Midbrain (tissue), 1 donor: ENCODE measurements at regions not wholly inside any gene's neighbourhood (a gene's known extent, or its start where the extent isn't known, plus 50 kb on each side); places are given as distances from the start of the nearest gene placed in this dataset.
"Not testable (repeated sequence)": the region's sequence is repeated elsewhere in the genome, so short reads cannot be mapped to it uniquely, and the experiment has no call there.

Source experiments
- DNase-seq: peaks from one replicate; lab custom pipeline; 2025; lab: John Stamatoyannopoulos, UW

DNA sequence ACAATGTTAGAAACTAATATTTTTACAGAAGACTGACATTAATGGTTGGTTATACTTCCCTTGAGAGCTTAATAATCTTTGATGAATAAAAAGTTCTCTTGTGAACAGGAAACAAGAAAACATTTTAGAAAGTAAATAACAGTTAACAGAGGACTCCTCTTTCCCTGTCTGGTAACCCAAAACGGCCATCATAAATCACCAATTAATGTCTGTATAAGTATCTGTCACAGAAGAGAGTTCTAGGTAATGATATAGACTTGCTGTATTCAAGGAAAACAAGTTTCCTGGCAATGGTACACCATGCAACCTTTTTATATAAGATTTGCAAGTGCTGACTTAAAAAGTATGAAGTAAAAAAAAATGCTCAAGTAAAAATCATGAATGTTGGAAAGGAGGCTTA lies 426.7 kb downstream of the SOX2 start:
- DNase-seq, result no peak

DNA sequence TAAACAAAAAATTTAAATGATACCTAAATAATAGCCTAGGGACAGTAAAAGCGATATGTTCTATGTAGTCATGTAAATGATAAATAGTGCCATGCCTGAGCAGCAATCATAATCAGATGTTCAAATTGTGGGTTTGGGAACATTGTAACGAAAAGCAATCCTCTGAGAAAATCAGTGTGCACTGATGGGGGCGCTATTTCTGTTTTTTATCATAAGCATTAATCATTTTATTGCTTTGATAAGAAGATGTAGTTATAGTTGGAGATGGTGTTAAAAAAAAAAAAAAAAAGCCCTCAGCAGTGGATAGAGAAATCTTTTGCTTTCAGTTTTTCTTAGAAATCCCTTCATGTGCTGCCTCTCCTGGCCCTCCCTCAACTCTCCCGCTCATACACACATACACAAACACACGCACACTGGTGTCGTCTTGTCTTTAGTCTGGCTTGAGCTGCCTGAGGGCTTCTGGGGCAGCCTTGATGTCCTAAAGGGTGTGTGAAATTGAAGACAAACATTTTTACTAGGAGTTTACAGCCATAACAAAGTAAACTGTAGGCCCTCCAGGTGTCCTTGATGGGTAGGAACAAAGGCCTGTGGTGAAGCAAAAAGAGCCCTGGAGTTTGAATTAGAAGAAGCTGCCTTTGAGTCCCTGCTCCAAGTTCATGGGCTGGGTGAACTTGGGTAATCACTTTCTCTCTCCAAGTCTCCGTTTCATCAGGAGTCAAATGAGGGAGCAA lies 428.1 kb downstream of the SOX2 start:
- DNase-seq, result no peak

DNA sequence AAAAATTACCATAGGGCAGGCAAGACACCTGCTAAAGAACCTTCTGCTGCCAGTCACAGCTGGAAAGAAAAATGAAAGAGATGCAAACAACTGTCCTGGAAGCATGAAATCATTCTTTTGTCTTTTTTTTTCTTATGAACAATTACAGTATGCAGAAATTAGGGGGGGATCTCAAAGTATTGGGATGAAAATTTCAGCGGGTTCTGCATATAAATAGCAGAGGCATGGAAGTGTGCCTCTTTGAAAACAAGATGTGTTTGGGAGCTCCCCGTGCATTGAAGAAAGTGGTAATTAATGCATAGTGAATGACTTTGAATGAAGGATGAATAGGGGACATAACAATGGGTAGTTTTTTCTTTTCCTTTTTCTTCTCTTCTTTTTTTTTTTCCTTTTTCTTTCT lies 431.2 kb downstream of the SOX2 start:
- no peak for DNase-seq

DNA sequence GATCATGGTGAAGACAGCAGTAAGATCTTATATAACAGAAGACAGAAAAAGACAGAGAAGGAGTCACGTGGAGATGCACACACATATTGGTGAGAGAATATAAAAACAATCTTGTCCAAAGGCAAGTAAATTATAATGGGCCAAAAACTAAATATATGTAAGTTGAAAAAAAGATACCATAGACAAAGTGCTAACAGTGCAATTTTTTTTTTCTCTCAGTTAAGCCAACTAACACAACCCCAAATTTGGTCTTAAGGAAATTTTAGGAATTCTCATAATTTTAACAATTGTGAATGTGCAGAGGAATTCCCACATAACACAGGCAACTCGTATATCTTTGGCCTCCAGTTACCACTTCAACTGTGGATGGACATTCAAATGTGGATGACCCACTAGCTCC lies 432.2 kb downstream of the SOX2 start:
- DNase-seq, result no peak

DNA sequence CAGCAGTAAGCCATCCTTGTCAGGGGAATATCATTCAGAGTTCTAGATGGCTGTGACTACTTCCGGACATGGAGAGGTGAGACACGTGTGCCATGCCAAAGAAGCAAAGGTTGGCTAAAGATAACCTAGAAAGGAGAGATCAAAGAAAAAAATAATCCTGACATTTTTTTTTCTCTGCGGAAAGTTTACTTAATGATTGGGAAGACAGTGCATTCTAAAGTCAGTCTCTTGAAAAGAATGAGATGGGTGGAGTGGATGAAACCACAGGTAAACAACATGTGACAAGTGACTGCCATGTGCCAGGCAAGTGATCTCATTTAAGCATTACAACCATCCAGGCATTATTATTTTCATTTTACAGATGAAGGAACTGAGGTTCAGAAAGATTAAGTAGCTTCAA lies 436.6 kb downstream of the SOX2 start:
- no peak for DNase-seq

DNA sequence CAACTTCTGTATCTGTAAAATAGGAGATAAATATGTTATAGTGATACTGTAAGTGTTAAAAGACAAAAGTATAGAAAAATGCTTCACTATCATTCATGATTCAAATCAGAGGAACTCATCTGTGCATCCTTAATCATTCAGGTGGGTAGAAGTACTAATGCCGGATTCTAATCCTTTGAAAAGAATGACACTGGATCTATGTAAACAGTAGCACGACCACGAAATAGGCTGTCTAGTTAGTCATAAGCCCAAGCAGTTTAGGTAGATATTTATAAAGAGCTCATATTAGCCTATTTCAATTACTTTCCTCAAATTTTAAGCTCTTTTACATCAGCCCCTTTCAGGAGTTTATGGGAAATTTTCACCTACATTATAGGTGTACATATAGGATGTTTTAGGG lies 437.9 kb downstream of the SOX2 start:
- no peak for DNase-seq

DNA sequence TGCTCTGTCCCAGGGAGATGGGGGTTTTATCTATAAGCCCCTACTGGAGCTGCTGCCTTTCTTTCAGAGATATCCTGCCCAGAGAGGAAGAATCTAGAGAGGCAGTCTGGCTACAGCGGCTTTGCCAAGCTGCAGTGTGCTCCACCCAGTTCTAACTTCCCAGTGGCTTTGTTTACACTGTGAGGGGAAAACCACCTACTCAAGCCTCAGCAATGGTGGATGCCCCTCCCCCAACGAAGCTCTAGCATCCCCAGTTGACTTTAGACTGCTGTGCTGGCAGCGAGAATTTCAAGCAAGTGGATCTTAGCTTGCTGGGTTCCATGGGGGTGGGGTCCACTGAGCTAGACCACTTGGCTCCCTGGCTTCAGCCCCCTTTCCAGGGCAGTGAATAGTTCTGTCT lies 444.6 kb downstream of the SOX2 start:
- DNase-seq, result not testable (repeated sequence)

DNA sequence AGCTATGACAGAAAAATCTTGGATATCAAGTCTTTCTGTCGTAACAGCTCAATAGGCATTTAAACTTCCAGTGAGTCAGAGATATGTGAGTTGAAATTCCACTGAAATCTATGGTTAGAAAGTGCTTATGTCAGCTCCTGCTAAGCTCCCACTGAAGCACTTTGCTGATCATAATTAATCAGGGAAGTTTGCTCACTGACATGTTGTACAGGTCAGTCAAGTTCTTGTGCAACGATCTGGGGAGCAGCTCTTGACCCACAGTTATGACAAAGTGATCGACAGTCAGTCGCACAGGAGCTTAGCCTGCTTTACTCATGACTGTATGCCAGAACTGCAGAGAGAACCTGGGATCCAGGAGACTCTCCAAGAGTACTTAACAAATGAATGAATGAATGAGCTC lies 453.5 kb downstream of the SOX2 start:
- DNase-seq, result no peak

DNA sequence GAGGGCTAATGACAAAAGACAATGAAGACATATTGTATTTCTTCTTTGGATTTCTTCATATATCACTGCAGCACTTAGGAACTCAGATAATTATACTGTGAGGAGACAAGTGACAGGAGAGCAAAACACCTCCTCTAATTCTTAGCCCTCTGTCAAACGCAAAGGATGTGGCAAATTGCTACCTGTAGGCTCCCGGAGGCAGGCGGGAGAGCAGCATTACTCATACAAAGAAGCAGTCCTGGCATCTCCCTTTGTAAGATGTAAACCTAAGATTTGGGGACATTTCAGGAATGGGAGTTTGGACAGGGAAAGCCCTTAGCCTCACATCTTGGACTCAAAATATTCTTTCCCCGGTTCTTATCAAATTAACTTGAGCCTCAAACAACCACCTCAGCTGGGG lies 460.8 kb downstream of the SOX2 start:
- no peak for DNase-seq

DNA sequence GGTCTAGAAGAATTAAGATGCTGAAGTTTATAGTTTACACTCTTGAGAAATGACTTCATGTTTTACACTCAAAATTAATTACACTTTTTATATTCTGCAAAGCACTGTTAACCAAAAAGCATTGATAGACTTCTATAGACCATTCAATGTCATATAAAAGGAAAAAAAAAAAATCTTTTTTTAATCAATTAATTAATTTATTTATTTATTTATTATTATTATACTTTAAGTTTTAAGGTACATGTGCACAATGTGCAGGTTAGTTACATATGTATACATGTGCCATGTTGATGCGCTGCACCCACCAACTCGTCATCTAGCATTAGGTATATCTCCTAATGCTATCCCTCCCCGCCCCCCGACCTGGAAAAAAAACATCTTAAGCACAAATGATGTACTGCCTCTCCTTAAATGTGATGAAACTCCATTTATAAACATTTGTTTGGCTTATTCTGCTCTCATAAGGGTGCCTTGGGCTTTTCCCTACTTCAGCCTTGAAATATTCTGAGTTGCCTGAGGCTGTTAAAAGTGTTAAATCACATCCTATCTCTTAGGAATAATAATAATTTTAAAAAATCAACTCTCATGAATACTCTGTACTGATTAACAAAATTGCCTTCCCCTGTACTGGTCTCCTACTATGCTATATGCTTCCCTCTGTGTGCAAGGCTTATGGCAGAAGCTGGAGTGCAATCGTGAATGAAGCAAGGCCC lies 466.9 kb downstream of the SOX2 start:
- DNase-seq, result no peak

DNA sequence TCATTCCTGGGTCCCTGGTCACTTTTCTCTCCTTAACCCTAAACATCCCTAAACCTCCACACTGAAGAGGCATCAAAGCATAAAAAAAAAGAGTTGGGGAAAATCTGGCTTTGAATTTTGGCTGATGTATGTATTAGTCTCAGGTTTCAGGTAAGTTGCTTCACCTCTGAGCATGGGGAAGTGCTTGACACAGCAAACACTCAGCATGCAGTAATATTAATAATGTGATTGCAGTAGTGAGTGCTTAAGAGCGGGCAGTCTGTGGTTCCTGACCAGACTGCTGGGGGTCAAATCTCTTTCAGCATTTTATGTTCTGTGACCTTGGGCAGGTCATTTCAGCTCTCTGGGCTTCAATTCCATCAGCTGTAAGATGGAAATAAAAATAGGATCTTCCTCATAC lies 467.9 kb downstream of the SOX2 start:
- DNase-seq, result no peak

DNA sequence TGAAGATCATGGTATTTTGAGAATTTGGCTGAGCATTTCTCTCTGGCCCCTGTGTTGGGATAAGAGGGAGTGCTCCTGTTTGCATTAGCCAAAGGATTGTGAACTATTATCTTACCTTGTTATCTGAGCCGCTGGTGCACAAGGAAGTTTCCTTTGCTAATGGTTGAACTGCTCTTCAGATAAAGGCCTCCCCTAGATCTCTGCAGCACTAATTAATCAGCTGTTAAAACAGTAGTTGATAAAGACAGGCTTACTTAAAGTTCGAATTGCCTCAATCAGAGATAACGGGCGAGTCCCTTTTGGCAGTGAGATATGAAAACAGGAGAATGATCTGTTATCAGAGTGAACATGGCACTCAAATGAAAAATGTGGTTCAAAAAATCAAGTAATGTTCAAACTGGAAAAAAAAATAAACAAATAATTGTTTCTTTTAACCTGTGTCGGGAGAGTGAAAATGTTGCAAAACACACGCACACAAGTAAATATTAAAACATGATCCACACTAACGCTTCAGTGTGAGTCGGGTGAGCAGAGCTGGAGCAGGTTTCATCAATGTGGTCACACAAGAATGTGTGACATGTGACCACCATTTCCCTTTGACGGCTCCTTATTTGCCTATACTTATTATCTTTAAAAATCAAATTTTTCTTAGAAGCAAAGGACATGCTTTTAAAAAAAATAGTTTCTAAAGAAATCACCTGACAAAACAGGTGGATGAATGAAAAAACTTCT lies 469.1 kb downstream of the SOX2 start:
- DNase-seq, result no peak

DNA sequence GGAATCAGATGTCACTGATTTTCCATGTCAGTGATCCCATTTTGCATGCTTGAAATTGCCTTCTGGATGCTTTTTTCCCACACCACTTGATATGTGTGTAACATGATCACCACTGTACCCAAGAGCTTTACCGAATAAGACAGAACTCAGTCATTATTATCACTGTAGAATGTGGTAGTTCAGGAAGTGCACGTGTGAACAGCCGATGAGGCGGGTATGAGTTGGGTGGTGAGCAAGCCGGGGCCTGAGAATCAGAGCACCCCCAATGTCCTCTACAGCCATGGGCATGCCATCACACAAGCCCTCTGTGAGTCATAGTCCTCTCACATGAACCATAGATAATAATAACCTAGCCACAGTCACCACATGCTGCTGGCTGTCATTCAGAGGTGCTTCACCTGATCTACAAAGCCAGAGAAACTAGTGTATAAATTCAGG lies 470.8 kb downstream of the SOX2 start:
- no peak for DNase-seq

DNA sequence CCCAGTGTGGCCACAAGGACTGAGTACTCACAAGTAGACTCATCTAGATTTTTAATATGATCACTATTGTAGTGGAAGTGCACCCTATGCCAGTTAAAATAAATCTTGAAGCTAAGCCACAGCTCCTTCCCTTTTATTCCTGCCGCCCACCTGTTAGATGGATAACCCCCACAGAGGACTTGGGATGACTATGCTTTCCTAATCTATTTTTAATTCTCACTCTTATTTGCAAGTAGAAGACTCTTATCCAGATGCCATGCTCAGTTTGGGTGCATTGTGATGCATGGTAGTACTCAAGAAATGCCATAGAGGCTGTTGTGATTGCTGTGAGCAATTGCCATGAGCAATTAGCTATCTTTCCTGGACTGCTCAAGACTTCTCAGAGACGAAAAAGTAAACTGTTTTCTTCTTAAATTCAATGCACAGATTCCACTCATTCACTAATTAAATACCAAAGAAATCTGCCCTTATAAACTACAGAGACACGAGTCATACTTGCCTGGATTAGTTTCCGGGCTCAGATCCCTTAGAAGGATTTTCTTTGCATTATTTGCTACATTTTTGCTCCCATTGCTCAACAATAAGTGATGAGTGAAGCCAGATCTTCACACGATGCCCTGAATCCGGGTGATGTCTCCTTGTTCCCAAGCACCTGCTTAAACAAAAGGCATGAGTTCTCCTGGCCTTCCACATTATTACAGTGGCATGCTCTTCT lies 472.1 kb downstream of the SOX2 start:
- DNase-seq, result no peak

DNA sequence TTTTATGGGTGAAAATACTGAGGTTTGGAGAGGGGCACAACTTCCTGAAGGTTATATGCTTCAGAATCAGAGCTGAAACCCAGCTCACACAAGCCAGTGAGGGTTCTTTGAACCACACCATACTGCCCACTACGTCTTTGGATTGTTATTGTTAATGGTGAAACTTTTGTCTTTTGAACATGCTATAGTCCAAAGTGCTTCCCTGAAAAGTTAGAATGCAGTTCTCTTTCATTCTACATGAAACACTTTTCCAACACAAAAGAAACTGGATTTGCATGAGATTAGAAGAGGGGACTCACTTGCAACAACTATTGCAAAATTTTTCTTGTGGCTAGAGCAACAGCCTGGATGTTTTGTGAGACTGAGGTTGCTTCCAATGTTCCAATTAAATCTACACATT lies 473.6 kb downstream of the SOX2 start:
- no peak for DNase-seq

DNA sequence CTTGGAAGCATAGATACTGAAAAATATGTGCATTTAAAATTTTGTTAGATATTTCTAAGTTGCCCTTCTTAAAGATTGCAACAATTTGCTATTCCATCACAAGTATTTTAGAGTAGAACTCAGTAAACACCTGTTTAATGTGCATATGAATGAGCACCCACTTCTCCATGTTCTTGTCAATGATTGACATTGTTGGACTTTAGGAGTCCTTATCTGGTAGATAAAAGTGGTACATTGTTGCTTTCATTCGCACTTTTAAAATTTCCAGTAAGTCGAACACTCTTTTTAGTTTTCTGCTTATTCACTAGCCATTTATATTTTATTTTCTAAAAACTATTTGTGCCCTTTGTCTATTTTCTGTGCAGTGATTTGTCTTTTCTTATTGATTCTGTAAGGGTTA lies 478.3 kb downstream of the SOX2 start:
- DNase-seq, result no peak

DNA sequence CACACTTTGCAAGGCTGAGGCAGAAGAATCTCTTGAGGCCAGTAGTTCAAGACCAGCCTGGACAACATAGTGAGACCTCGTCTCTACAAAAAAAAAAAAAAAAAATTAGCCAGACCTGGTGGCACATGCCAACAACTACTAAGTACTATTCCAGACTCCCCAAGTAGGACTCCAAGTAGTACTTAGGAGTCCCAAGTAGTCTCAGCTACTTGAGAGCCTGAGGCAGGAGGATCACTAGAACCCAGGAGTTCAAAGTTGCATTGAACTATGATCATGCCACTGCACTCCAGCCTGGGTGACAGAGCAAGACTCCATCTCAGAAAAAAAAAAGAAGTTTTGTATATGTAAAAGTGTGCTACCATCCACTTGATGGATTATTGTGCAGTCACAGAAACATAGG lies 486.6 kb downstream of the SOX2 start:
- no peak for DNase-seq

DNA sequence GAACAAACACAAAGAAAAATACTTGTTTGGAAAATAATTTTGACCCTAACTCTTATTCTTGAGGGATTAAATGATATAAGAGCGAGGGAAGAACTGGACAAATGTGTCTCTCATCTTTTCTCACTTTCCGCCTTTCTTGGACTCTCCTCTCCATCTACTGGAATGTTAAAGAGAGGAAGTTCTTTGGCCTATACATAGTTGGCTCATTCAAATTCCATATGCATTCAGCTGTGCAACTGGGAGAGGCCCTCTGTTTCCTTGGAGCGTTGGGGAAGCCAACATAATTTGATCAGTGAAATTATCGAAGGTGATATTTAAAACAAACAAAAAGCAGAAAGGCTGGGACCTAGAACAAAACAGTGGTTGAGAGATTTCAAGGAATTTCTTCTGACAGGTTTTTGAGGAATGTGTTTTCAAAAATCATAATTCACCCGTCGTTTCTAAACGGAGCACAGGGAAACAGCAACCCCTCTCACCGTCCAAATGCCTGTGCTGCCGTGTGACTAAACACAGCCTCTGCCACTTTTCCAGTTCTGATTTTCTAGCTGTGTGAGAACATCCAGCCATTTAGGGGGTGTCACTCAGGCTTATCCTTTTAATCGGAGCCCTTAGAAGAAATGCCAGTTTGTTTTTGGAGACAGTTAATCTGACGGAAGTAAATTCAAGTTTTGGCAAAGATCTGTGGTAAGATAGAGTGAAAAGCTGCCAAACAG lies 489.9 kb downstream of the SOX2 start:
- DNase-seq, result no peak

DNA sequence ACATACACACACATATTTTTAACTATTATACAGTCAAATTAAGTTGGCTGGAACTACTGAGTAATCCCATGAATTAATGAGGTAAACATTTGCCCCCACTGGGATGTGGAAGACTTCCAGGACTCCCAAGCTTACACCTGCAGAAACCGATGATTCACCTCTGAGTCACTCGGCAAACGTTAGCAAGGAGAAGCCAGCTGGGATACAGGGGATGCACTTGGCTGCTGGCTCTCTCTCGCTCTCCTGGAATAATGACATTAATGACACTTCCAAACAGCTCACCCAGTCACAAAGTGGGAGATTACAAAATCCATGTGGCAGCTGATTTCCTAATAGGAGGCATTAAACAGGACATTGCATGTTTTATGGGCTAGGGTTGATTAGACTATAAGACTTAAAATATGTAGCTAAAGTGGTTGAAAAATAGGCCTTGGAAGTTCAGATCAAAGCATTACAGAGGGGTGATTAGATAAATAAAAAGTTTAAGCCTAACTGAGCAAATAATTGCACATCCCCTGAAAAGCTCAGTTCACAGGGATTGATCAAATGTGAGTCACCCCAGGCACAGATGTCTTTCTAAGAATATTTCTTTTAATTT lies 500.9 kb downstream of the SOX2 start:
- no peak for DNase-seq

DNA sequence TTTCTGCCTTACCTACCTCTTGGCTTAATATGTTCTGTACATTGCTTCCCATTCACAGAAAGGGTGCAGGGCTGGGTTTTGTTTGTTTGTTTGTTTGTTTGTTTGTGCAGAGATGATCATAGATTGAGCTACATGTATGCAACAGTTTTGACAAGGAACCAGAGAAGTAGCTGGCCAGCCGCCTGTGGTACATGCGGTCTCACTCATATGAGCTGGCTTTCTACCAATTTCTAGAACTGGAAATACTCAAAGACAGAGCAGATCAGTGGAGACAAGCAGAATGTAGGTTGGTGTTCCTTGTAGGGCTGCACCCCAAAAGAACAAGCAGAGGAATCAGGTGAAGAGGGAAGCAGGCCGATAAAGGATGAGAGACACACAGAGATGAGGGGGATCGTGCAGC lies 502.7 kb downstream of the SOX2 start:
- no peak for DNase-seq

DNA sequence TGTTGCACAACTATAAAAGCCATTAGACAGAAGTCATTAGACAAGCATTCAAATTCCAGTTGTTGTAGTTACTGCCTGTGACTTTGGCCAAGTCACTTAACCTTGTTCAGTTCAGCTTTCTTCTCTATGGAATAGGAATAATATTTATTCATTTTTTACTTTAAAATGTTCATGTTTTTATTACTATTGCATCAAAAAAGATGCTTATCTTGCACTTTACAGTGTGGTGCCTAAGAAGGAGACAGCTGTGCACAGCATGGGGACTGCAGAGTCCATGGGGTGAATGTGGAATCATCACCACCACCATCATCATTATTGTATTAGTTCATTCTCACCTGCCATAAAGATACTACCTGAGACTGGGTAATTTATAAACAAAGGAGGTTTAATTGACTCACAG lies 504.2 kb downstream of the SOX2 start:
- no peak for DNase-seq
